Thyroid gland (tissue), 4 donors: ENCODE measurements at regions not wholly inside any gene's neighbourhood (a gene's known extent, or its start where the extent isn't known, plus 50 kb on each side); places are given as distances from the start of the nearest gene placed in this dataset.

Experiments used
- POLR2A ChIP-seq, 2 donors: fragments of 450-650 bp; IDR thresholded peaks; one replicate each; pipeline ENCODE4 v1.6.1; 2017; ENCODE audit warnings: antibody characterized with exemption in 2 of 2, mild to moderate bottlenecking in 2 of 2, moderate library complexity in 1 of 2
- TF ChIP-seq, protein P1 (sequence below), 6 experiments: fragments of 200-600 bp in 3 of 6; fragments of 450-650 bp in 3 of 6; sonication (generic) in 3 of 6; IDR thresholded peaks; one replicate each; pipeline ENCODE4 v1.5.1; 2016 to 2019; ENCODE audit warnings: antibody characterized with exemption in 6 of 6, mild to moderate bottlenecking in 2 of 6, inconsistent platforms in 1 of 6, moderate library complexity in 1 of 6

GRCh38 chr5:26719803-26720202, 318.6 kb downstream of the CDH9 start:
- TF ChIP-seq, protein P1, sequence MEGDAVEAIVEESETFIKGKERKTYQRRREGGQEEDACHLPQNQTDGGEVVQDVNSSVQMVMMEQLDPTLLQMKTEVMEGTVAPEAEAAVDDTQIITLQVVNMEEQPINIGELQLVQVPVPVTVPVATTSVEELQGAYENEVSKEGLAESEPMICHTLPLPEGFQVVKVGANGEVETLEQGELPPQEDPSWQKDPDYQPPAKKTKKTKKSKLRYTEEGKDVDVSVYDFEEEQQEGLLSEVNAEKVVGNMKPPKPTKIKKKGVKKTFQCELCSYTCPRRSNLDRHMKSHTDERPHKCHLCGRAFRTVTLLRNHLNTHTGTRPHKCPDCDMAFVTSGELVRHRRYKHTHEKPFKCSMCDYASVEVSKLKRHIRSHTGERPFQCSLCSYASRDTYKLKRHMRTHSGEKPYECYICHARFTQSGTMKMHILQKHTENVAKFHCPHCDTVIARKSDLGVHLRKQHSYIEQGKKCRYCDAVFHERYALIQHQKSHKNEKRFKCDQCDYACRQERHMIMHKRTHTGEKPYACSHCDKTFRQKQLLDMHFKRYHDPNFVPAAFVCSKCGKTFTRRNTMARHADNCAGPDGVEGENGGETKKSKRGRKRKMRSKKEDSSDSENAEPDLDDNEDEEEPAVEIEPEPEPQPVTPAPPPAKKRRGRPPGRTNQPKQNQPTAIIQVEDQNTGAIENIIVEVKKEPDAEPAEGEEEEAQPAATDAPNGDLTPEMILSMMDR (IDR thresholded peaks at IDR 0.05) = no peak
- TF ChIP-seq POLR2A (IDR thresholded peaks at IDR 0.05) = no peak
